HG02759 (cell line): ENCODE measurements at regions not wholly inside any gene's neighbourhood (a gene's known extent, or its start where the extent isn't known, plus 50 kb on each side); places are given as distances from the start of the nearest gene placed in this dataset.
"Not testable (repeated sequence)": the region's sequence is repeated elsewhere in the genome, so short reads cannot be mapped to it uniquely, and the experiment has no call there.

Source experiments
- ATAC-seq: cut with Tn5 transposase; IDR thresholded peaks from one replicate; pipeline ENCODE4 v1.9.1; 2021; ENCODE audit warnings: mild to moderate bottlenecking, moderate library complexity; ENCODE audit not compliant: unreplicated experiment

DNA sequence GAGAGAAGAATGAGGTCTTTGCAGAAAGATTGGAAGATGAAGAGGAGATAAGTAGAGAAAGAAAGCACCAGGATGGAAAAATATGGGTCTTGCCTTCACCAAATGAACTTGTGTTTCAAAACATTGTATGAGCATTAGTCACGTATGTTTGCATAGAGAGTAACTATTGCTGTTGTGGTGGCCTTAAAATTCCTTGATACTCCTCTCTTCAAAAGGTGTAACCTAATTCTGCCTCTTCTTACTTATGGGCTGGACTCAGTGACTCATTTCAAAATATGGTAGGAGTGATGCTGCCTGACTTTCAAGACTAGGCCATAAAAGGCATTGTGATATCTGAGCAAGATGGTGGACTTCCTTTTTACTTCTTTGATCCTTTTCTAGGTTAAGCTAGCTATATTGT lies 228.7 kb upstream of the ZNF385D start:
- no peak for ATAC-seq

DNA sequence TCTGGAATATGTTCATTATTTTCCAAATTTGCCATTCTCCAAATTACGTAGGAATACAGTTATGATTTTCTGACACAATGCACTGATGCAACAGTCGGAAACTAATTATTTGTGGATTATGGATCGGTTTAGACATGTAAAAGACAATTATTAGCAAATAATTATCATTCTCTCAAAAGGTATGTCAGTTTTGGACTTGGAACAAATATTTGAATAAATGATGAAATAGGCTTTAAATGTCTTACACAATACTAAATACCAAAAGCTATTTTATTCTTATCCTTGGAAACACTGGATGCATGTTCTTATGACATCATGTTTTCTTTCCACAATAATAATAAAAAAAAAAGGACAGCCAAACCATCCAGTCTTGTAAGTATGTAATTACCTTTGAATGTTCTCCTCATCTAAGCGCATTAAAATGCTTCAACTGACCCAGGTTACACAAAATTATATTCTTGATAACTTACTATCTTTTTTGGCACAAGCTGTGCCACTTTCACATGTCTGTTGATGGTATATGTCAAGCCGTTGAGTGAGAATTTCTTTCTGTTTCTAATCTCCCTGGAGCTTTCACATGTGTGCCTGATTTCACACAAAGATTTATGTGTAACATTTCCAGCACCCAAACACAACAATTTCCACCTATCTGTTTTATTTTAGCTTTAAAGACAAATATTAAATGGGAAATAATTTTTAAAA lies 238.5 kb upstream of the ZNF385D start:
- no peak for ATAC-seq

DNA sequence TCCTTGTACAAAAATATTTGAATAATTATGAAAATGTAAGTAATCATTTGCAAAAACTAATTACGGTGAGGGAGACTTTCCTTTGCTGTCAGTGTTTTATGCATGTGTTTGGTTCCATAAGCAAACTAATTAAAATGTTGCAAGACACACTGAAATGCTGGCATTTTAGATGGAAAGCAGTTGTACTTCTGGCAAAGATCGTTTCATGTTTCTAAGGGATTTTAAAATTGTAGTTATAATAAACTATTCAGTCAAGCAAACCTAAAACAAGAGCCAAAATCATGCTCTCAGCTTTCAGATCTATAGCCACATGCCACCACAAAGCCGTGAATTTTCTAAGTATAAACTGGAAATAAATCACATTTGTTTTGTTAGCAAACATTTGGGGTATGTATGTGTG lies 240.1 kb upstream of the ZNF385D start:
- ATAC-seq, result no peak

DNA sequence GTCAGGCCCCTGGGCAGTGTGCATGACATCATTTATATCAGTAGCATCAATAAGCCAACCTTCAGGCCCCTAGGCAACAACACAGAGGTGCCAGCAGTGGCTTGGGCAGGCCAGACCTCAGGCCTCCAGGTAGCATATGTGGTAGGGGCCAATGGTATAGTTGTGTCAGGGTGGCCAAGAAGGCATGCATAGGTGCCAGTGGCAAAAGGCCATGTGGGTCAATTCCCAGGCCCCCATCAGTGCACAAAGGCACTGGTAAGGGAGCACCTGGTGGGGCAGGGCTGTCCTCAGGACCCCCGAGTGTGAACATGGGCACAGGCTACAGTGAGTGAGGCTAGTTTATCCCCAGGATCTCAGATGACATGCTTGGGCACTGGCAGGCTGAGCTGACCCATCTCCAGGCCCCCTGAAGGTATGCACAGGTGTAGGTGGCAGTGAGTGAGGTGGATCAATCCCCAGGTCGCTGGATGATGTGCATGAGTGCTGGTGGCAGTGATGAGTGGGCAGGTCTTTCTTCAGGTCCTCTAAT lies 244.1 kb upstream of the ZNF385D start:
- no peak for ATAC-seq

DNA sequence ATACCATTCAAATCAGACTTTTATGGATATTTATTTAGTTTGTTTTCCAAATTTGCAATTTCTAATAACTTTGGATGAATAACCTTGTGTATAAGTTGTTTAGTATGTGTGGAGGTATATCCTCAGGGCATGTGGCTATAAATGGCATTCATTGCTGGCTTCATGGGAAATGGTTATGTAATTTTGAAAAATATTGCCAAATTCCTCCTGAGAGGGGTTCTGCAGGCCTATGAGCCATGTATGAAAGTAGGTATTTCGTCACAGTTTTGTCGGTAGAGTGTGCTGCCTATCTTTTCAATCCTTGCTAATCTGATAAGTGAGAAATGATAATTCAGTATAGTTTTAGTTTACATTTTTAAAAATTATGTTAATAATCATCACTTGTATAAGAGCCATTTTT lies 256.4 kb upstream of the ZNF385D start:
- ATAC-seq, result no peak

DNA sequence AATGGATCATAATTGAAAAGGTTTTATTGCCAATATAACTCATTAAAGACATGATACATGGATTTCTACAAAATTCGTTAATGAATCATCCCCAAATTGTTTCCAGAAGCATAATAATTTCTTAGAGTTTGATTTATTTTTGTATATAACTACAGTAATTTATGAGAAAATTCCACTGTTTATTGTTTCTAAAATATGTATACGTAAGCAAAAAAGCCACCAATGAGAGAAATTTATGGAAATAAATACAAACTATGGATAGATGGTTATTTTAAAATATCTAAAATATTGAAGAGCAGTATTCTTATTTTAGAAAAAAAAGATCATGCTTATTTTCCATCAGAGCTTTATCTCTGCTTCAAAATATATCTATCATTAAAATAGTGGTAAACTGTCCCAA lies 260.0 kb upstream of the ZNF385D start:
- ATAC-seq, result no peak

DNA sequence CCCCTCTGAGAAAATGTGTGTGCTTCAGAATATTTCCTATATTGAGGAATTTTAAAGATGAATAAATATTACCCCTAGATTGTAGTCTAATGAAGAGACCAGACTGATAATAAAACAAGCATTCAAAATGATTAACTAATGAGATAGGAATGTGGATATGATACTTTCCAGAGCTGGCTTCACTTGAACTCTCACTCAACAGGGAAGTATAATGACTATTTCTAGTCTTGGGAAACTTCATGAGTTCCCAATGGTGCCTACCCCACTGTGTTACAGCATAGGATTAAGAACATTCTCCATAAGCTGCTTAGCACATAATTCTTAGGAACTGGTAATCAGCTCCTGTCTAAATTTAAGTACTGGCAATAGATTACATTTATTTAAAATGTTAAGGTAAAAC lies 261.5 kb upstream of the ZNF385D start:
- ATAC-seq, result no peak

DNA sequence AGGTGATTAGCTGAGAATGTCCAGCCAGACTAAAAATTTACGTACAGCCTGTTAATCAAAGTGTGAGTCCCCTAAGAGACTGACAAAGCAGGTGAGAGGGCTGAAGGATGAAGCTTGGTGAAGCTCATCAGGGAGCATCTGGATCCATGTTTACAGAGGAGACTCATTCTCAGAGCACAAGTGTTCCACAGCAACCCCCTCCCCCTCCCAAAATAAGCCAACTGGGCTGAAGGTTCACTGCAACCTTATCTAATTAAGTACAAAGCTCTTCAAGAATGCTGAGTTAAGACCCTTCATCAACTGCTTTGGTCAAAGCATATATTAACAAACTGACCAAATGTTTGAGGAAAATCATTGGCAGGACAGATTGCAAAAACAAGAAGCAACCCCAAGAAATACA lies 262.6 kb upstream of the ZNF385D start:
- no peak for ATAC-seq

DNA sequence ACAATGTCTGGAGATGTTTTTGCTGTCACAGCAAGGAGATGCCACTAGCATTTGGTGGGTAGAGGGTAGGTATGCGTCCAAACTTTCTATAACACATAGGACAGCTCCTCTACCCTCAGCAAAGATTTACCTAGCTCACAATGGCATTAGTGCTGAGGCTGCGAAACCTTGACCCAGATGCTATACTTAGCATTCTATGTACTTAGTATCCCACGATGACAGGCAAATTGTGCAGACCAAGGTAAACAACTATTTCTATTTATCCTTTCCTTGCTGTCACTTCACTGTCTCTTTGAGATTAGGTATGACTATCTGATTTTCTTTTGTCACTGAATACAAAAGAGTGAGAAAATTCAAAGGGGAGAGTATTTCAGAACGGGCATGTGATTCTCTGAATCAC lies 265.2 kb upstream of the ZNF385D start:
- ATAC-seq, result no peak

DNA sequence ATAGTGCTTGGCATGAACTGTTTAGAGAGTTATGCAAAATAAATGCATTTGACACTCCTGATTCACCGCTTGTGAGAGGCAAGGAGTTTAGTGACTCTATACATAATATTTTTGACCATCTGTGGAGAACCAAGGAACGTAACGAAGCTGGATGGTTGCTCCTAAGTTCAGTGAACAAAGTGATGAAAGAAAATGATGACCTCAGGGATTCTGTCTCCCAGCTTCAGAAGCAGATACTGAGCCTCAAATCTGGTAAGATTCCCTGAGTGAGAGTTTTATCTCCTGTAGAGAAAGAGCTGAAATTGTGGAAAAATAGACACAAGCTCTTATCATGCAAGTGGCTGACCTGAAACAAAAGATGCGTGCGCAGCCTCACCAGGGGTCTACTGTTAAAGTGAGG lies 273.6 kb upstream of the ZNF385D start:
- not testable (repeated sequence) for ATAC-seq

DNA sequence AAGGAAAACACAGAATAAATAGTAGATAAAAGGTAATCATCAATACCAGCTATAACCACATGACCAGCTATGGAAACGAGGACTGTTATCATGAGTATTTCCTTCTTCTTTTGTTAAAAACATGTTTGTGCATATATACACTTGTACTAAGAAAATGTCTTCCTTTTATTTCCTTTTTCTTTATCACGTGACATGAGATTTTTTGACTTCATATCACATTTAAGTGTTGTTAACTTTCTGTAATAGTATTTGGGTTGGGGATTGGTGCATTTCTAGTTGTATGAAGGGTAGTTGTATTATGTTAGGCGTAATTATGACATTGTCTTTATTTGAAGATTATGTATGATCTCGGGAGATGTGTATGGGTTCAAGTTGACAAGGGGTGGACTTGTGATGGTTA lies 278.5 kb upstream of the ZNF385D start:
- no peak for ATAC-seq

DNA sequence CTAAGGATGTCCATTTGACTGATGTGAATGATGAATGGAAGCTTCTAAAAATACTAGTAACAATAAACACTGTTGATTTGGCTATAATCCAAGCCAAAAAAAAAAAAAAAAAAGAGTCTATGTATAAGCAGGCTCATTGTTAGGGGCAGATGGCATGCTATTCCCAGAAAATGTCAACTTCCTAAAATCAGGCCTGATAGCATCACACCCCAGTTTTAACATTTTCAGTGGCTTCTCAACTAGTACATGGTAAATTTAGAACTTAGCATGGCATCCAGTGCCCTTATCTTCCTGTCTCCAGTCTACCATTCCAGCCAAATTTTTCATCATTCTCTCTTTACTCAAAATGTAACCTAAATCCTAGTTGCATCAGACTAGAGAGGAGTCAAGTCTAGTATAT lies 288.2 kb upstream of the ZNF385D start:
- no peak for ATAC-seq

DNA sequence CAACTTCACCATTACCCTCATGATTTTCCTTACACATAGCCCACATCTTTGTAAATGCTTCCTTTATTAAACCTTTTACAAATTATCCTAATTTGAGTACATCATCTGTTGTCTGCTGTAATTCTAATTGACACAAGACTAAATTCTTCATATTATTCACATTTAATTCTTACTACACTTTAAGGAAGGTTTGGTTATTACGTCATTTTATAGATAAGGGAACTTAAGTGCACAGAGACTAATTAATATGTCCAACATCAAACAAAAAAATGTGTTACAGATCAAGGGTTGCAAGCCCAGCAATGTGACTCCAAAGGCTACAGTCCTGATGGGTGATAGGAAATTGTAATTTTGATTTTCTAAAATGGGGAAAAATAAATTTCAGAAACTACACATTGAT lies 289.1 kb upstream of the ZNF385D start:
- no peak for ATAC-seq

DNA sequence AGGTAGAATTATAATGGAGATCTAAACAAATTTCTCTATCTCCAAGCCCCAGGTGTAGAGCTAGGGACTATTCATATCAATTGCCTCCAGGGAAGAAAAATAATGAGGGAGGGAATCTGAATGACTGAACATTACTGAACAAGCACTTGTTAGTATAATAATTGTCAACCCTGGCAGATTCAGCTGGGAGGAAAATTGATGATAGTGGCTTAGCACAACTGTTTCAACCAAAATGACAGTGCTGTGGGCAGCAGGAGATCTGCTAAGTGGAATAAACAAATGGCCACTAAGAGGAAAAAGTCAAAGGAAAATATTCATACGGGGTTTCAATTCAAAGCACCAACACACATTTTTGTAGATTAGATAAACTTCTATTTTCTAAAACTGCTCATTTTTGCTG lies 294.9 kb upstream of the ZNF385D start:
- ATAC-seq, result no peak

DNA sequence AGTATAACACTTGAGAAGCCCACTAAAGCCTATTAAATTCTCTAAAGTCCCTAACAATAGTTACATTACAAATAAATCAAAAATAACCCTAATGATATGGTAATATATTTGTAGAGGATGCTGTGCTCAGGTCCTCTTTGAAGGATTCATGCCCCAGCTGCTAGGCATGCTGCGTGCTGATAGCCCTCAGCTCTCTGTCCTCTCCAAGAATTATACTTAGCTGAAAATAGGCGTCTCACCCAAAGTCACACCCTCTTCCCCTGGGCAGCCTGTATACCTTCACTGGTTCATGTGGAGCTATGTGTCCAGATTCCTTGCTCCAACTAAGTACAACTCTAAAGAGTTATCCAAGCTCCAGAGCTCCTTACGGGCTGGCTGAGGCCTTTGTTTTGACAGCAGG lies 312.5 kb upstream of the ZNF385D start:
- ATAC-seq, result no peak

DNA sequence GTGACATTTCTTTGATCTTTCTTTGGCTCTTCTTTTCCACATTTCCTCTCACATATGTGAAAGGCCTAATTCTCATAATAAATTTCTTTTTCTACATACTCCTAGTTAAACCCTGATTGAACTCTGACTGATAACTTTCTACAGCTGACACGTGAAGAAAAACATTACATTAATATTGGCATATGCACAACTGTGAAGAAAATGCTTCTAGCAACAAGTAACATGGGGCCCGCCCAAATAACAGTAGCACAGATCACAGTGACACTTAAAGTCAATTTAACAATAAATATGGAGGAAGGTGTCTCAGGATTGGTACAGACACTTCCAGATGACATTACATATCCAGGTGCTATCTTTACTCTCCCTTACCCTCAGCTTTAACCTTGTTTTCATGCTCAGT lies 317.6 kb upstream of the ZNF385D start:
- ATAC-seq, result no peak

DNA sequence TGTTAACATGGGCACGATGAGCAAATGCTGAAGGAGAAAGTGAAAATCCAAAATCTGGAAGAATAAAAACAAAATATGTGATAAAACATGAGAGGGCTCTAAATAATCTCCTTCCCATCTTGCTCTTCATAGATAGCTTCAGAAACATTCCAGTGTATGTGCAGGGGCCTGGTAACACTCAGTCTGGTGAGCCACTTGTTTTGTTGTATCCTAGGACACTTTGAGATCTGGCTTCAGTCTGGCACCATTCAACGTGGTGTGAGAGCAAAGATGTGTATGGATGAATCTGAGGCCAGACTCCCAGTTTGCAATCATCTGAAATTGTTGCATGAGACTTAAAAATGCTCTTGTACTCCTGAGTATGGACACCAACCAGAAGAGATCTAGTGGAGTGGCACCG lies 337.2 kb upstream of the ZNF385D start:
- ATAC-seq, result no peak

DNA sequence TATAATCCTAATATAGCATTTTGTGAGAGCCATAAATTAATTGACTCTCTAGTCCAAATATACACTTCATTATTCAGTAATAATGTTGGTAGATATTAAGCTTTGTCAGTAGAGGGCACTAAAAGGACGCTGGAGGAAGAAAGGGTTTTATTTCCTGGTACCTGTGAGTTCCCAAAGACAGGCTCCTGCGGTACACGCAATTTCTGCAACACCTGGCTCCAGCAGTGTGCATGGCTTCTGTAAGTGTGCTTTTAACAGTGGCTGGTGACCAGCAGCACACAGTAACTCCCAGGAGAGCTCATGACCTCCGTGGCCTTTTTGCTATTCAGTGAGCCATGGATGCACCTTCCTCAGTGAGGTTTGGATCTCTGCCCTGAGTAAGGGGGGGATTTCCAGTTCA lies 338.3 kb upstream of the ZNF385D start:
- ATAC-seq, result peak; percentile 92

DNA sequence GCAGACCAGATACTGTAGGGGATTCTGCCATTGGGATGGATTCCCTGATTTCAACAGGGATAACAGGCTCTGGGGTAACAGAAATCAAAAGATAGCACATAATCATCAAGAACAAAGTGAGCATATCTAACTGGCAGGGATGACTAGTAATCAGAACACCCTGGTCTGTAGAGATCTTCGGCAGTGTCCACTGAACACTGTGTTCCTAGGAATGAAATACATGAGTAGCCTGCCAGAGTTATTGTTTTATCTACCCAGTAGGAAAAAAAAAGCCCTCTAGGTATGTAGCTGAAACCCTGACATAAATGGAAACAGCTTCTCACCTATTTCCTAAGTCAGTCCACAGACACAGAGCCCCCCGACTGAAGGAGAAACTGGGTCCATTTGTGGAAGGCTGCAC lies 340.3 kb upstream of the ZNF385D start:
- ATAC-seq, result no peak

DNA sequence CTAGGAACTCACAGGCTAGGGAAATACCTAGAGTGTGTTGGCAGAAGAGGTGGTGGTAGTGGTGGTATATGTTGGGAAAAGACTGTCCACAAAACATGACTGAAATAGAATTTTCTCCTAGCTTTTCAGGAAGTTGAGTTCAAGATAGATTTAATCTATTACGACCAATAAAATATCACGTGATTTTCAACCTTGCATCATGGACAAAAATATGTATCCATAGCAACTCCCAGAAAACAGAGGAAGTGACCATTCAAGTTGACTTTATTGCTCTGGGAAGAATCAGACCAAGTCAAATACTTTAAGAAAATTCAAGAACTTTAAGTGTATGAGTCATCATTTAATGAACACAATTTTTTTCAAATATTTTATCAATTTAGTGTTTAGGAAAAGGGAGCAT lies 347.0 kb upstream of the ZNF385D start:
- no peak for ATAC-seq

DNA sequence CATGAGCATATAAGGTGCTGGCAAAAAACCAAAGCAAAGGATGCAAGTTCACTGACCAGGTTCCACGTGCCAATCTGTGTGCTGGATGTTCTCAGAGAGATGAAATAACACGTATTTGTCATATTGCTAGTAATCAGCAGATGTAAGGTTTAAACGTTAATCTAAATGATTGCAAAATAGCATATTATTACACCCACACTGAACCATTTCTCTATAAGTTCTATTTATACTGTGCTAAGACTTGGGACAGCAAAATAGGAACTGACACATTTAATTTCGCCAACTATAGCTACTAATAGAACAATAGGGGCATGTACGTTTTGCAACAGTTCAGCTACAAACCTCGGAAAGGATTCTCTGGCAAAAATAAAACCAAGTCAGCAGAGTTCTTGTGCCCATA lies 350.3 kb upstream of the ZNF385D start:
- ATAC-seq, result no peak

DNA sequence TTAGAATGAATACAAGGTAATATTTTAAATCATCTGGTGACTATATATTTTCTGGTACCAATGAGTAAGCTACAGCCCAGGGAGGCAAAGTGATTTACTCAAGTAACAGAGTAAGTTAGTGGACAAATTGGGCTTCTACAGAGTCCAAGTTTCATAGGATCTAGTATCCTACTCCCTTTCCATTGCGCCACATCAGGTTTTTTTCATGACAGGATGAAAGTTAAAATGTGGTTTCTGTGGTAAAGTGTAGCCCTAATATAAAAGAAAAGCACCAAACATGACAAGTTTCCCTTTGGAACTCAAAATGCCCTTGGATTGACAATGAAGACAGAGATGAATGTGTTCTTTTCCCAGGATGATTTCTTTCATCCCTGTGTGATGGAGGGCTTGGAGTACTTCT lies 350.8 kb upstream of the ZNF385D start:
- ATAC-seq, result no peak

DNA sequence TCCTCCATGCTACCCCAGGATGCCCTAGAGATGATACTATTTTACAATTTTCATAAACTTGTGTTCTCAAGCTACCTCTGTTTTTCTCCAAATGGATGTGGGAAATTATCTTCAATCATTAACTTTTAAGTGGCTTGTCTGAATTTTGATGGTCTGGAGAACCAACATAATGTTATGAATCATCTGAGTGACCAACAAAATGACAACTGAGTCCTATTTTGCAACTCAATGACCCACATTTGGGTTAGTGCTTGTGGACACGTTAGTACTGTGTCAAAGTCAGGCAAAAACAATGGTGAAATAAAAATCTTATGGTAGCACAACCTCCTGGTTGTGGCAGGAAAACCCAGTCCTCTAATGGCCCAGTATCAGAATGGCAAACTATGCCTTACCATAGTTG lies 352.4 kb upstream of the ZNF385D start:
- ATAC-seq, result no peak
